ENCODE measurements at regions not wholly inside any gene's neighbourhood (a gene's known extent, or its start where the extent isn't known, plus 50 kb on each side); places are given as distances from the start of the nearest gene placed in this dataset.
A peak's percentile ranks its signal among the peaks of the same experiment; 100 is the strongest.
"Not testable (repeated sequence)": the region's sequence is repeated elsewhere in the genome, so short reads cannot be mapped to it uniquely, and the experiment has no call there.

DNA sequence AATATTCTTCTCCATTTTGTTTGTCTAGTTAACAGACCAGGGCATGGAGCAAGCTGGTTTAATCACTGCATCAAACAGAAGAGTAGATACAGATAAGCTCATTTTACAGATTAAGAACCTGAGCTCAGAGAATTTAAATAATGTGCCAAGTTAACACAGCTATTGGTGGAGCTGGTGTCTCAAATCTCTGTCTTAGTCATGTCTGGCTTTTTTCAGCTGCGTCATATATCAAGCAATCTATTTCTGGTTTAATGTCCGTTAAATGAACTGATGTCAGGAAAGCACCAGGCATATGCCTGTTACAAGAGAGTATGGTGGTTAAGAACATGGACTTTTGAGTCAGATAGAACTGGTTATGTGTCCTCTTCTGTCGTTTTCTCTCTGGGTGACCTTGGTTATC, 79.8 kb upstream of the ADGRA3 start:
- Histone ChIP-seq H3K4me3 (ENCODE audit: low read length, poor library complexity, severe bottlenecking) (no peak overlapping the region), H3K36me3 (ENCODE audit: insufficient read depth, low read length) (no peaks in the 10 kb centered on the region), H3K27me3 (ENCODE audit: insufficient read depth, low read length, poor library complexity, severe bottlenecking) (no peaks in the 10 kb centered on the region), H2AFZ (ENCODE audit: low read length) (peak overlapping the region; percentile 67; the same call in 1 of the 2 replicates), H3F3A (ENCODE audit: low read depth) (no peaks in the 10 kb centered on the region), H3K4me2 (ENCODE audit: low read depth, low read length, poor library complexity, severe bottlenecking) (no peak overlapping the region), H3K79me2 (ENCODE audit: insufficient read depth, low read length) (no peaks in the 10 kb centered on the region), H4K20me1 (ENCODE audit: insufficient read depth, low read length, poor library complexity, severe bottlenecking) (no peaks in the 10 kb centered on the region), H3K9me2 (replicated peaks; ENCODE audit: low read depth, low read length) (no peaks in the 10 kb centered on the region), H3K4me1 (ENCODE audit: insufficient read depth, low read length, poor library complexity, severe bottlenecking) (peaks cover 4% of the 10 kb centered on the region), H3K9ac (ENCODE audit: low read depth, low read length, poor library complexity, severe bottlenecking) (no peak overlapping the region), H3K9me3 (ENCODE audit: insufficient read depth, low read depth, low read length) (no peaks in the 10 kb centered on the region)
- TF ChIP-seq, protein P1, sequence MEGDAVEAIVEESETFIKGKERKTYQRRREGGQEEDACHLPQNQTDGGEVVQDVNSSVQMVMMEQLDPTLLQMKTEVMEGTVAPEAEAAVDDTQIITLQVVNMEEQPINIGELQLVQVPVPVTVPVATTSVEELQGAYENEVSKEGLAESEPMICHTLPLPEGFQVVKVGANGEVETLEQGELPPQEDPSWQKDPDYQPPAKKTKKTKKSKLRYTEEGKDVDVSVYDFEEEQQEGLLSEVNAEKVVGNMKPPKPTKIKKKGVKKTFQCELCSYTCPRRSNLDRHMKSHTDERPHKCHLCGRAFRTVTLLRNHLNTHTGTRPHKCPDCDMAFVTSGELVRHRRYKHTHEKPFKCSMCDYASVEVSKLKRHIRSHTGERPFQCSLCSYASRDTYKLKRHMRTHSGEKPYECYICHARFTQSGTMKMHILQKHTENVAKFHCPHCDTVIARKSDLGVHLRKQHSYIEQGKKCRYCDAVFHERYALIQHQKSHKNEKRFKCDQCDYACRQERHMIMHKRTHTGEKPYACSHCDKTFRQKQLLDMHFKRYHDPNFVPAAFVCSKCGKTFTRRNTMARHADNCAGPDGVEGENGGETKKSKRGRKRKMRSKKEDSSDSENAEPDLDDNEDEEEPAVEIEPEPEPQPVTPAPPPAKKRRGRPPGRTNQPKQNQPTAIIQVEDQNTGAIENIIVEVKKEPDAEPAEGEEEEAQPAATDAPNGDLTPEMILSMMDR (conservative IDR thresholded peaks at IDR 0.05; ENCODE audit: low read length) = no peak

- H3K4me3 ChIP-seq (ENCODE audit: low read length, poor library complexity, severe bottlenecking) = no peak overlapping the region
- no peaks in the 10 kb centered on the region for H3F3A ChIP-seq (ENCODE audit: low read depth)
- H3K9me3 ChIP-seq (ENCODE audit: insufficient read depth, low read depth, low read length) = no peaks in the 10 kb centered on the region
- H3K4me2 ChIP-seq (ENCODE audit: low read depth, low read length, poor library complexity, severe bottlenecking) = no peak overlapping the region
- H3K27me3 ChIP-seq (ENCODE audit: insufficient read depth, low read length, poor library complexity, severe bottlenecking) = no peaks in the 10 kb centered on the region
- peaks cover 4% of the 10 kb centered on the region for H3K4me1 ChIP-seq (ENCODE audit: insufficient read depth, low read length, poor library complexity, severe bottlenecking)
- H4K20me1 ChIP-seq (ENCODE audit: insufficient read depth, low read length, poor library complexity, severe bottlenecking) = no peaks in the 10 kb centered on the region
- H3K9ac ChIP-seq (ENCODE audit: low read depth, low read length, poor library complexity, severe bottlenecking) = no peak overlapping the region
- no peak for TF ChIP-seq EZH2phosphoT487 (IDR thresholded peaks at IDR 0.05; ENCODE audit: borderline replicate concordance)
- TF ChIP-seq, protein P1 (conservative IDR thresholded peaks at IDR 0.05; ENCODE audit: low read length) = no peak
- 0 out of 2 replicates have a peak overlapping the region, but pooled peaks have one; percentile 9 for H2AFZ ChIP-seq (ENCODE audit: low read length)
- no peaks in the 10 kb centered on the region for H3K9me2 ChIP-seq (replicated peaks; ENCODE audit: low read depth, low read length)
- H3K79me2 ChIP-seq (ENCODE audit: insufficient read depth, low read length) = no peaks in the 10 kb centered on the region
- H3K36me3 ChIP-seq (ENCODE audit: insufficient read depth, low read length) = no peaks in the 10 kb centered on the region
These were observed 80.5 kb upstream of the ADGRA3 start for GRCh38 chr4:22596409-22596808.

GRCh38 chr4:22597471-22597870, 81.6 kb upstream of the ADGRA3 start:
- Histone ChIP-seq H3K4me2 (ENCODE audit: low read depth, low read length, poor library complexity, severe bottlenecking) (no peak overlapping the region), H3K9ac (ENCODE audit: low read depth, low read length, poor library complexity, severe bottlenecking) (no peak overlapping the region), H3K36me3 (ENCODE audit: insufficient read depth, low read length) (no peaks in the 10 kb centered on the region), H3K4me1 (ENCODE audit: insufficient read depth, low read length, poor library complexity, severe bottlenecking) (peaks cover 4% of the 10 kb centered on the region), H4K20me1 (ENCODE audit: insufficient read depth, low read length, poor library complexity, severe bottlenecking) (no peaks in the 10 kb centered on the region), H3K4me3 (ENCODE audit: low read length, poor library complexity, severe bottlenecking) (no peak overlapping the region), H3K79me2 (ENCODE audit: insufficient read depth, low read length) (no peaks in the 10 kb centered on the region), H2AFZ (ENCODE audit: low read length) (no peak overlapping the region), H3F3A (ENCODE audit: low read depth) (no peaks in the 10 kb centered on the region), H3K9me3 (ENCODE audit: insufficient read depth, low read depth, low read length) (no peaks in the 10 kb centered on the region), H3K27me3 (ENCODE audit: insufficient read depth, low read length, poor library complexity, severe bottlenecking) (no peaks in the 10 kb centered on the region), H3K9me2 (replicated peaks; ENCODE audit: low read depth, low read length) (no peaks in the 10 kb centered on the region)
- TF ChIP-seq EZH2phosphoT487 (IDR thresholded peaks at IDR 0.05; ENCODE audit: borderline replicate concordance) = no peak
- TF ChIP-seq, protein P1 (conservative IDR thresholded peaks at IDR 0.05; ENCODE audit: low read length) = no peak

DNA sequence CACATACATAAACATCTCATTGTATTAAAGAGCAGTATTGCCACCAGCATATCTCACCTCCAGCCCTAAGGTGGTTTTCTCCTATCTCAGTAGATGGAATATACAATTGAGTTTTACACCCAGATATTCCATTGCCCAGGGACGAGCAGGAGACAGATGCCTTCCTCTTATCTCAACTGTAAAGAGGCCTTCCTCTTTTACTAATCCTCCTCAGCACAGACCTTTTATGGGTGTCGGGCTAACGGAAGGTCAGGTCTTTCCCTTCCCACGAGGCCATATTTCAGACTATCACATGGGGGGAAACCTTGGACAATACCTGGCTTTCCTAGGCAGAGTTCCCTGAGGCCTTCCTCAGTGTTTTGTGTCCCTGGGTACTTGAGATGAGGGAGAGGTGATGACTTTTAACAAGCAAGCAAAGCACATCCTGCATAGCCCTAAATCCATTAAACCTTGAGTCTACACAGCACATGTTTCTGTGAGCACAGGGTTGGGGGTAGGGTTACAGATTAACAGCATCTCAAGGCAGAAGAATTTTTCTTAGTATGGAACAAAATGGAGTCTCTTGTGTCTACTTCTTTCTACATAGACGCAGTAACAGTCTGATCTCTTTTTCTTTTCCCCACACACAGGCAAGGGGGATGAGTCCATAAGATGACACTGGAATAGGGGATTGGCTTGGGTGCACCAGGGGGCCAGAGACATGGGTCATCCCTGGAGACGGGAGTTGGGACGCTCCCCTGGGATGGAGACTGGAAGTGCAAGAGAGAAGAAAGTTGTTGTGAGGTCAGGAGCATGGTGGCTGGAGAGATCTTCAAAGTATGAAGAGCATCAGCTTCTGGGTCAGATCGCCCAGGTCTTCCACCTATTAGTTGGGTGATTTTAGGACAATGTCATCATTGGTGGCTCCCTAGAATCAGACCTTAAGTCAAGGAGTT, 82.5 kb upstream of the ADGRA3 start:
- not testable (repeated sequence) for H3K4me1 ChIP-seq (ENCODE audit: insufficient read depth, low read length, poor library complexity, severe bottlenecking); H3K79me2 ChIP-seq (ENCODE audit: insufficient read depth, low read length); H3K9ac ChIP-seq (ENCODE audit: low read depth, low read length, poor library complexity, severe bottlenecking); H3K9me2 ChIP-seq (replicated peaks; ENCODE audit: low read depth, low read length); H3K4me2 ChIP-seq (ENCODE audit: low read depth, low read length, poor library complexity, severe bottlenecking); H3K36me3 ChIP-seq (ENCODE audit: insufficient read depth, low read length); H3F3A ChIP-seq (ENCODE audit: low read depth); H3K9me3 ChIP-seq (ENCODE audit: insufficient read depth, low read depth, low read length); H3K4me3 ChIP-seq (ENCODE audit: low read length, poor library complexity, severe bottlenecking); H3K27me3 ChIP-seq (ENCODE audit: insufficient read depth, low read length, poor library complexity, severe bottlenecking); H4K20me1 ChIP-seq (ENCODE audit: insufficient read depth, low read length, poor library complexity, severe bottlenecking)
- H2AFZ ChIP-seq (ENCODE audit: low read length) = peak overlapping the region; percentile 41; the same call in 1 of the 2 replicates

- not testable (repeated sequence) for H3K9me3 ChIP-seq (ENCODE audit: insufficient read depth, low read depth, low read length); H3K4me2 ChIP-seq (ENCODE audit: low read depth, low read length, poor library complexity, severe bottlenecking); H4K20me1 ChIP-seq (ENCODE audit: insufficient read depth, low read length, poor library complexity, severe bottlenecking); H2AFZ ChIP-seq (ENCODE audit: low read length); H3K4me3 ChIP-seq (ENCODE audit: low read length, poor library complexity, severe bottlenecking); H3K36me3 ChIP-seq (ENCODE audit: insufficient read depth, low read length); H3K9me2 ChIP-seq (replicated peaks; ENCODE audit: low read depth, low read length); H3K9ac ChIP-seq (ENCODE audit: low read depth, low read length, poor library complexity, severe bottlenecking); H3F3A ChIP-seq (ENCODE audit: low read depth); H3K27me3 ChIP-seq (ENCODE audit: insufficient read depth, low read length, poor library complexity, severe bottlenecking); H3K79me2 ChIP-seq (ENCODE audit: insufficient read depth, low read length); H3K4me1 ChIP-seq (ENCODE audit: insufficient read depth, low read length, poor library complexity, severe bottlenecking)
These were observed 83.5 kb upstream of the ADGRA3 start for GRCh38 chr4:22599228-22599928.
